ENCODE measurements at regions not wholly inside any gene's neighbourhood (a gene's known extent, or its start where the extent isn't known, plus 50 kb on each side); places are given as distances from the start of the nearest gene placed in this dataset.

GRCh38 chr1:14094611-14095400 is 394.8 kb downstream of the PRDM2 start:
- 51 to 63% (median 56%) methylated on average over 4 of the region's 4 CpGs for WGBS, 4 donors
- Histone ChIP-seq H3K27ac (no peak overlapping the region), H3K4me1 (replicated peaks in 1 of 2) (no peaks in the 10 kb centered on the region), H3K36me3 (replicated peaks in 1 of 2) (no peaks in the 10 kb centered on the region), H3K4me3 (no peak overlapping the region), H3K9me3 (replicated peaks in 1 of 3) (no peaks in the 10 kb centered on the region), H3K27me3 (no peaks in the 10 kb centered on the region)
- intact Hi-C loops (cut with DNase I) = no loop called here
- no peak for DNase-seq
- TF ChIP-seq, protein P1, sequence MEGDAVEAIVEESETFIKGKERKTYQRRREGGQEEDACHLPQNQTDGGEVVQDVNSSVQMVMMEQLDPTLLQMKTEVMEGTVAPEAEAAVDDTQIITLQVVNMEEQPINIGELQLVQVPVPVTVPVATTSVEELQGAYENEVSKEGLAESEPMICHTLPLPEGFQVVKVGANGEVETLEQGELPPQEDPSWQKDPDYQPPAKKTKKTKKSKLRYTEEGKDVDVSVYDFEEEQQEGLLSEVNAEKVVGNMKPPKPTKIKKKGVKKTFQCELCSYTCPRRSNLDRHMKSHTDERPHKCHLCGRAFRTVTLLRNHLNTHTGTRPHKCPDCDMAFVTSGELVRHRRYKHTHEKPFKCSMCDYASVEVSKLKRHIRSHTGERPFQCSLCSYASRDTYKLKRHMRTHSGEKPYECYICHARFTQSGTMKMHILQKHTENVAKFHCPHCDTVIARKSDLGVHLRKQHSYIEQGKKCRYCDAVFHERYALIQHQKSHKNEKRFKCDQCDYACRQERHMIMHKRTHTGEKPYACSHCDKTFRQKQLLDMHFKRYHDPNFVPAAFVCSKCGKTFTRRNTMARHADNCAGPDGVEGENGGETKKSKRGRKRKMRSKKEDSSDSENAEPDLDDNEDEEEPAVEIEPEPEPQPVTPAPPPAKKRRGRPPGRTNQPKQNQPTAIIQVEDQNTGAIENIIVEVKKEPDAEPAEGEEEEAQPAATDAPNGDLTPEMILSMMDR (IDR thresholded peaks at IDR 0.05) = peak in 4 of 6 experiments; percentile 20 to 45 (median 24)
- no peak for TF ChIP-seq POLR2A (IDR thresholded peaks at IDR 0.05)

DNA sequence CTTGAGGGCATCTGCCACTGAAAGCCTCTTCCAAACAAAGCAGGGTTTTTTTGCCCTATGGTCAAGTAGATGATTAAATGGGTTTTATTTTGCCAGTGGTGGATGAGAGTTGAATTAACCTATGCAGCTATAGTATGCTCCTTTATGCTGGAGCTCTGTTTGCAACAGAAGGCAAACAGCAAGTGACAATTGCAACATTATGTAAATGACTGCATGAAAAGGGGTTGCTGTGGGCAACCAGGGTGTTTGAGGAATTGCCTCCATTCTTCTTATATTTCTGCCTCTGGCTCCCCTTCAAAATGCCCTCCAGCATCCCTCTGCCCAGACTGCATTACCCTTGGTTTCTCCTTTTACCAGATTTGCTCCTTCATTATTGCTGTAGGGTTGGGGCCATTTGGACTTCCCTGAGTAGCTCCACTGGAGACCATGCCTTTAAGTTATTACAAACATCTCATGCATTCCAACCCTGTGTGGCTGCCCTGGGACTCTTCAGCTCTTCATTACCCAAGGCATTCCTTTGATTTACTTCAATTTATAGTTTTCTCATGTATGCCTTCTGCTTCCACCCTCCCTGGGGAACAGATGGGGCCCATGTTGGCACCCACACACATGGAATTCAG is 398.4 kb downstream of the PRDM2 start:
- no peaks in the 10 kb centered on the region for H3K9me3 ChIP-seq (replicated peaks in 1 of 3)
- H3K27me3 ChIP-seq = no peaks in the 10 kb centered on the region
- H3K4me1 ChIP-seq (replicated peaks in 1 of 2) = no peaks in the 10 kb centered on the region
- no peak overlapping the region for H3K27ac ChIP-seq
- intact Hi-C loops (cut with DNase I) = no loop called here
- no peaks in the 10 kb centered on the region for H3K36me3 ChIP-seq (replicated peaks in 1 of 2)
- no peak overlapping the region for H3K4me3 ChIP-seq
- TF ChIP-seq, protein P1 (IDR thresholded peaks at IDR 0.05) = no peak
- TF ChIP-seq POLR2A (IDR thresholded peaks at IDR 0.05) = no peak
- no peak for DNase-seq

GRCh38 chr1:14100444-14100843 is 400.5 kb downstream of the PRDM2 start:
- 92 to 97% (median 94%) methylated on average over 1 of the region's 1 CpG; no CpG with 5 or more reads in 1 of the 4 donors for WGBS, 4 donors
- Histone ChIP-seq H3K27ac (no peak overlapping the region), H3K9me3 (replicated peaks in 1 of 3) (no peaks in the 10 kb centered on the region), H3K27me3 (no peaks in the 10 kb centered on the region), H3K4me3 (no peak overlapping the region), H3K36me3 (replicated peaks in 1 of 2) (no peaks in the 10 kb centered on the region), H3K4me1 (replicated peaks in 1 of 2) (no peaks in the 10 kb centered on the region)
- TF ChIP-seq, protein P1 (IDR thresholded peaks at IDR 0.05) = no peak
- no peak for TF ChIP-seq POLR2A (IDR thresholded peaks at IDR 0.05)
- intact Hi-C loops (cut with DNase I) = no loop called here
- no peak for DNase-seq

GRCh38 chr1:14100919-14101318 is 400.9 kb downstream of the PRDM2 start:
- H3K9me3 ChIP-seq (replicated peaks in 1 of 3) = no peaks in the 10 kb centered on the region
- intact Hi-C loops (cut with DNase I) = no loop called here
- H3K27ac ChIP-seq = no peak overlapping the region
- no peaks in the 10 kb centered on the region for H3K4me1 ChIP-seq (replicated peaks in 1 of 2)
- WGBS, 4 donors = 78 to 85% (median 82%) methylated on average over 9 of the region's 9 CpGs
- no peak for TF ChIP-seq POLR2A (IDR thresholded peaks at IDR 0.05)
- TF ChIP-seq, protein P1 (IDR thresholded peaks at IDR 0.05) = no peak
- H3K27me3 ChIP-seq = no peaks in the 10 kb centered on the region
- DNase-seq = no peak
- no peaks in the 10 kb centered on the region for H3K36me3 ChIP-seq (replicated peaks in 1 of 2)
- no peak overlapping the region for H3K4me3 ChIP-seq
